ENCODE measurements at regions not wholly inside any gene's neighbourhood (a gene's known extent, or its start where the extent isn't known, plus 50 kb on each side); places are given as distances from the start of the nearest gene placed in this dataset.
"Not testable (repeated sequence)": the region's sequence is repeated elsewhere in the genome, so short reads cannot be mapped to it uniquely, and the experiment has no call there.

- not testable (repeated sequence) for DNase-seq; H3K27me3 ChIP-seq (ENCODE audit: control insufficient read depth, insufficient read depth, low read length); H3K4me3 ChIP-seq (ENCODE audit: low read length); H3K4me1 ChIP-seq (ENCODE audit: control insufficient read depth, insufficient read depth, low read length); H3K9me3 ChIP-seq (ENCODE audit: control insufficient read depth, low read depth, low read length); H3K36me3 ChIP-seq (ENCODE audit: control insufficient read depth, insufficient read depth, low read length); H3K27ac ChIP-seq (ENCODE audit: low read length)
- no CpG with 5 or more reads among the region's 17 CpGs for WGBS (ENCODE audit: insufficient coverage, low lambda C conversion rate)
Observed at GRCh38 chr14:106323970-106324369, 797.6 kb downstream of the TMEM121 start.

- H3K4me3 ChIP-seq (ENCODE audit: low read length): no peak overlapping the region
- DNase-seq: no peak
- 80% methylated on average over 2 of the region's 3 CpGs for WGBS (ENCODE audit: insufficient coverage, low lambda C conversion rate)
- H3K27ac ChIP-seq (ENCODE audit: low read length): no peak overlapping the region
- H3K36me3 ChIP-seq (ENCODE audit: control insufficient read depth, insufficient read depth, low read length): no peaks in the 10 kb centered on the region
- H3K27me3 ChIP-seq (ENCODE audit: control insufficient read depth, insufficient read depth, low read length): no peaks in the 10 kb centered on the region
- H3K4me1 ChIP-seq (ENCODE audit: control insufficient read depth, insufficient read depth, low read length): no peaks in the 10 kb centered on the region
- H3K9me3 ChIP-seq (ENCODE audit: control insufficient read depth, low read depth, low read length): peaks cover 3% of the 10 kb centered on the region
Observed at GRCh38 chr14:106327234-106327633, 800.9 kb downstream of the TMEM121 start.

GRCh38 chr14:106327702-106328353 is 801.4 kb downstream of the TMEM121 start:
- H3K4me1 ChIP-seq (ENCODE audit: control insufficient read depth, insufficient read depth, low read length); H3K27ac ChIP-seq (ENCODE audit: low read length); H3K4me3 ChIP-seq (ENCODE audit: low read length); H3K36me3 ChIP-seq (ENCODE audit: control insufficient read depth, insufficient read depth, low read length); DNase-seq; H3K27me3 ChIP-seq (ENCODE audit: control insufficient read depth, insufficient read depth, low read length); H3K9me3 ChIP-seq (ENCODE audit: control insufficient read depth, low read depth, low read length): not testable (repeated sequence)
- WGBS (ENCODE audit: insufficient coverage, low lambda C conversion rate): 67% methylated on average over 1 of the region's 4 CpGs

GRCh38 chr14:106329243-106329642 is 802.9 kb downstream of the TMEM121 start:
- not testable (repeated sequence) for H3K36me3 ChIP-seq (ENCODE audit: control insufficient read depth, insufficient read depth, low read length); H3K4me1 ChIP-seq (ENCODE audit: control insufficient read depth, insufficient read depth, low read length); H3K4me3 ChIP-seq (ENCODE audit: low read length); H3K27ac ChIP-seq (ENCODE audit: low read length); H3K9me3 ChIP-seq (ENCODE audit: control insufficient read depth, low read depth, low read length); DNase-seq; H3K27me3 ChIP-seq (ENCODE audit: control insufficient read depth, insufficient read depth, low read length)
- WGBS (ENCODE audit: insufficient coverage, low lambda C conversion rate): 48% methylated on average over 3 of the region's 4 CpGs

- DNase-seq; H3K9me3 ChIP-seq (ENCODE audit: control insufficient read depth, low read depth, low read length): not testable (repeated sequence)
- WGBS (ENCODE audit: insufficient coverage, low lambda C conversion rate): 86% methylated on average over 2 of the region's 8 CpGs
Observed at GRCh38 chr14:106329987-106330774, 803.8 kb downstream of the TMEM121 start.

GRCh38 chr14:106334428-106335109 is 808.2 kb downstream of the TMEM121 start:
- DNase-seq; H3K9me3 ChIP-seq (ENCODE audit: control insufficient read depth, low read depth, low read length); H3K4me3 ChIP-seq (ENCODE audit: low read length); H3K27ac ChIP-seq (ENCODE audit: low read length); H3K4me1 ChIP-seq (ENCODE audit: control insufficient read depth, insufficient read depth, low read length); H3K36me3 ChIP-seq (ENCODE audit: control insufficient read depth, insufficient read depth, low read length); H3K27me3 ChIP-seq (ENCODE audit: control insufficient read depth, insufficient read depth, low read length): not testable (repeated sequence)
- WGBS (ENCODE audit: insufficient coverage, low lambda C conversion rate): 59% methylated on average over 5 of the region's 16 CpGs

More at GRCh38 chr14:106329987-106330774, 803.8 kb downstream of the TMEM121 start:
- H3K4me3 ChIP-seq (ENCODE audit: low read length); H3K27ac ChIP-seq (ENCODE audit: low read length); H3K27me3 ChIP-seq (ENCODE audit: control insufficient read depth, insufficient read depth, low read length); H3K36me3 ChIP-seq (ENCODE audit: control insufficient read depth, insufficient read depth, low read length); H3K4me1 ChIP-seq (ENCODE audit: control insufficient read depth, insufficient read depth, low read length): not testable (repeated sequence)

GRCh38 chr14:106335110-106335429 is 808.7 kb downstream of the TMEM121 start:
- not testable (repeated sequence) for H3K27ac ChIP-seq (ENCODE audit: low read length); H3K9me3 ChIP-seq (ENCODE audit: control insufficient read depth, low read depth, low read length); H3K4me3 ChIP-seq (ENCODE audit: low read length); H3K36me3 ChIP-seq (ENCODE audit: control insufficient read depth, insufficient read depth, low read length); H3K4me1 ChIP-seq (ENCODE audit: control insufficient read depth, insufficient read depth, low read length); DNase-seq; H3K27me3 ChIP-seq (ENCODE audit: control insufficient read depth, insufficient read depth, low read length)
- 40% methylated on average over 2 of the region's 6 CpGs for WGBS (ENCODE audit: insufficient coverage, low lambda C conversion rate)

- H3K4me1 ChIP-seq (ENCODE audit: control insufficient read depth, insufficient read depth, low read length); H3K9me3 ChIP-seq (ENCODE audit: control insufficient read depth, low read depth, low read length); H3K27ac ChIP-seq (ENCODE audit: low read length); H3K27me3 ChIP-seq (ENCODE audit: control insufficient read depth, insufficient read depth, low read length); DNase-seq; H3K36me3 ChIP-seq (ENCODE audit: control insufficient read depth, insufficient read depth, low read length); H3K4me3 ChIP-seq (ENCODE audit: low read length): not testable (repeated sequence)
- 82% methylated on average over 4 of the region's 15 CpGs for WGBS (ENCODE audit: insufficient coverage, low lambda C conversion rate)
Observed at GRCh38 chr14:106338775-106339174, 812.4 kb downstream of the TMEM121 start.

- not testable (repeated sequence) for H3K4me1 ChIP-seq (ENCODE audit: control insufficient read depth, insufficient read depth, low read length); DNase-seq; H3K27ac ChIP-seq (ENCODE audit: low read length); H3K36me3 ChIP-seq (ENCODE audit: control insufficient read depth, insufficient read depth, low read length); H3K27me3 ChIP-seq (ENCODE audit: control insufficient read depth, insufficient read depth, low read length); H3K9me3 ChIP-seq (ENCODE audit: control insufficient read depth, low read depth, low read length); H3K4me3 ChIP-seq (ENCODE audit: low read length)
- 86% methylated on average over 1 of the region's 4 CpGs for WGBS (ENCODE audit: insufficient coverage, low lambda C conversion rate)
Observed at GRCh38 chr14:106340658-106341057, 814.3 kb downstream of the TMEM121 start.

GRCh38 chr14:106341161-106341560 is 814.8 kb downstream of the TMEM121 start:
- H3K4me3 ChIP-seq (ENCODE audit: low read length); DNase-seq; H3K27ac ChIP-seq (ENCODE audit: low read length); H3K27me3 ChIP-seq (ENCODE audit: control insufficient read depth, insufficient read depth, low read length); H3K36me3 ChIP-seq (ENCODE audit: control insufficient read depth, insufficient read depth, low read length); H3K4me1 ChIP-seq (ENCODE audit: control insufficient read depth, insufficient read depth, low read length); H3K9me3 ChIP-seq (ENCODE audit: control insufficient read depth, low read depth, low read length): not testable (repeated sequence)
- WGBS (ENCODE audit: insufficient coverage, low lambda C conversion rate): 56% methylated on average over 2 of the region's 5 CpGs

Data from large intestine (tissue), 3 donors.